ENCODE measurements at regions not wholly inside any gene's neighbourhood (a gene's known extent, or its start where the extent isn't known, plus 50 kb on each side); places are given as distances from the start of the nearest gene placed in this dataset.

DNA sequence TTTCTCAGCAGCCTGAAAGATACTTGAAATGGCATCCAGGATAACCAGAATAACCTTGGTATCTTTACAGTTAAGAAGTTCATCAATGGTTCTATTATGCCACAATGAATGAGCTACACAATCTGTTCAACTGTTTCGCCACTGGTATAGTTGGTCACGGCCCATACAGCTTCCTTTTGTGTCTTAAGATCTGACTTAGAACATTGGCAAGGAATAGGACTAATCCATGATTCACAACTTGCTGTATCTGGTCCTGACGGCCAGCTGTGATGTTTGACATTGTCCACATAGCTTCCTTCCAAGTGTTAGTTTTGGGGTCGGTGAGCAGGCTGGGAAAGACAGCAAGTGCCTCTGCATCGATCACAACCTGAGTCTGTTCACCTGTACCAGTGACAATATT, 113.3 kb upstream of the RAD23B start:
- no peak for DNase-seq (ENCODE audit: low read depth)

- DNase-seq (ENCODE audit: low read depth): no peak
Observed at GRCh38 chr9:107170801-107171200, 112.3 kb upstream of the RAD23B start.

DNA sequence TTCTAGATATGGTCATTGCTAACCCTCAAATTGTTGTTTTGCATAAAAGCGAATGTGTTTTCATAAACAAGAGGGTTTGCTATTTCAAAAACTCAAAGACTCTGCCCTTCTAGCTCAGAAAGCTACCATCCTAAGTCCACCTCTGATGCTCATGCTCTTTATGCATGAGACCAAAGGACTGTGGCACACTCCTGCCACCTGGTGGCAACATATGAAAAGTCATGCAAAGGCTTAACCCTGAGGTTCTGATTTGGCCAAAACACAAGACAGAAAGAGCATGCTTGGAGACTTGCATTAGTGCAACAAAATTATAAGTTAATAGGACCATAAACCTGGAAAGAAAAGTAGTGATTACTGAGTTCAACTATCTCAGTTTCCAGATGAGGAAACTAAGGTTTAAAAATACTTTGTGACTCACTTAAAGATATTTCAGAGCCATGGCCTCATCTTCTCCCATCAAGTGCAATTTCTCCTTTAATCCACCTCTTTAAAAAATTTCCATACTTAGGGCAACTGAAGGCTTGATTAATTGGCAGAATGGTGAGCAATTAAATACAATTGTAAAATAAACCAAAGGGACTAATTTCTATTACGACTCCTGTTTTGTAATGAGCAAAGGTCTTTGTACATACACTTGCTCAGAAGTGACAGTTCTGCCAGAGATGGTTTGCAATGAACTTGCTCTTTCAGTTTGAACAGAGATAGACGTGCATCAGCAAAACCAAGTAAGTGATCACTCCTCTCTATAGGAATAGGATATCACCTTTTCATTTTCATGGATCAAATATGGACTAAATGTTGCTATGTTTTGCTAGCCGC, 110.7 kb upstream of the RAD23B start:
- DNase-seq (ENCODE audit: low read depth): peak; percentile 17

- no peak for DNase-seq (ENCODE audit: low read depth)
Observed at GRCh38 chr9:107172979-107173347, 110.1 kb upstream of the RAD23B start.

DNA sequence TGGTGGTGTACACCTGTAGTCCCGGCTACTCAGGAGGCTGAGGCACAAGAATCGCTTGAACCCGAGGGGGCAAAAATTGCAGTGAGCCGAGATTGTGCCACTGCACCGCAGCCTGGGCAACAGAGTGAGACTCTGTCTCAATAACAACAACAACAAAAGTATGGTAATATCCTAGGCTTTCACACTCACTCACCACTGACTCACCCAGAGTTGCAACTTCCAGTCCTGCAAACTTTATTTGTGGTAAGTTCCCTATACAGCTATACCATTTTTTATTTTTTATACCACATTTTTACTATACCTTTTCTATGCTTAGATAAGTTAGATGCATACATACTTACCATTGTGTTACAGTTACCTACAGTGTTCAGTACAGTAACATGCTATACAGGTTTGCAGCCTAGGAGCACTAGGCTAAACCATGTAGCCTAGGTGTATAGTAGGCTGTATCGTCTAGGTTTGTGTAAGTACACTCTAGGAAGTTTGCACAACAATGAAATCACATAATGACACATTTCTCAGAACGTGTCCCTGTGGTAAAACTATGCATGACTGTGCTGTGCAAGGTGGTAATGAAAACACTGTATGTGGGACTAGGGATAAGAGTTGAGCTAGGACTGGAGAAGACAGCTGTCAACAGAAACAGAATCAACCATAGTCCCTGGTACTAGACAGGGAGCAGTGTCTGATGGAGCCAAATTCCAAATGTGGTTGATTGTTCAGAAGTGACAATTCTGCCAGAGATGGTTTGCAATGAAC, 109.5 kb upstream of the RAD23B start:
- DNase-seq (ENCODE audit: low read depth): no peak

DNA sequence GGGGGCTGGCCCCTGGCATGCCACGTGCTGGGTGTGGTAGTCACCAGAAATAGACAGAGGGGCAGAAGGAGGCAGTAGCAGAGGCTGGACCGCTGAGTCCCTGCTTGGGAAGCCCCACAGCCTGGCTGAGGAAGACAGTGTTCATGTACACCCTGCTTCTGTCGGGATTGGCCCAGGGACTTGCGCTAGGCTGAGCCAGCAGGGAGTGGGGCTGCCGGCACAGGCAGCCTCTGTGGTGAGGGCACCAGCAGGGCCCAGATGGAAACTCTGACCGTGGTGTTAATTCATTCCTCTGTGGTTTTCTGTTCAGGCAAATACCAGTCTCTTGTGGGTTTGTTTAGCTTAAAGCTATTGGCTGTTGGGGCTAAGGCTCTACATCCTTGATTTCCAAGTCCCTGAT, 108.6 kb upstream of the RAD23B start:
- DNase-seq (ENCODE audit: low read depth): no peak

GRCh38 chr9:107175041-107175440, 108.0 kb upstream of the RAD23B start:
- DNase-seq (ENCODE audit: low read depth): no peak

DNA sequence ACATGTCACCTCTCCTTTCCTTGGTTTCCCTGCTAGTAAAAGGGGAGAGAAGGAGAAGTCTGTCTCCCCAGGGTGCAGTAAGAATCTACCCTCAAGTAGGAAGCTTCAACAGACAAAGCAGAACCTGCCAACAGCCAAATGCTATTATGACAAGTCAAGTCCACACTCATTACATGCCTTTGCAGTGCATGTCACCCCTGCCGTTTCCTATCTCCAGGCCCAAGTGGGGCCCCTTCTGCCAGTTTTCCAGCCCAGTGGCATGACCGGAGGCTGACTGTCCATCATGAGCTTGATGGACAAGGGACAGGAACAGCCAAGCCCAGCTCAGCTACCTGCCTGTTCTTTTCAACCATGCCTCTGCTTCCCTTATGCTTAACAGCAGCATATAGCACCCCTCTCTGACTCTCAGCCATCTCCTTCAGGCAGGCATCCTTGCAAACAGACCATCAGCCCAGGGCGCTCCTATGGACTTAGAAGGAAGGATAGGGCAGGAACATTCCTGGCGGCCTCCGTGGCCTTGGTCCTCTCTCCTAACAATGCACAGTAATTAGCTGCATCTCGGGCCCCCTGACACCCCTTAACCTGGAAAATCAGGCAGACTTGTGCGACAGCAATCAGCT, 107.2 kb upstream of the RAD23B start:
- DNase-seq (ENCODE audit: low read depth): no peak

GRCh38 chr9:107176436-107177151, 106.5 kb upstream of the RAD23B start:
- DNase-seq (ENCODE audit: low read depth): no peak

DNA sequence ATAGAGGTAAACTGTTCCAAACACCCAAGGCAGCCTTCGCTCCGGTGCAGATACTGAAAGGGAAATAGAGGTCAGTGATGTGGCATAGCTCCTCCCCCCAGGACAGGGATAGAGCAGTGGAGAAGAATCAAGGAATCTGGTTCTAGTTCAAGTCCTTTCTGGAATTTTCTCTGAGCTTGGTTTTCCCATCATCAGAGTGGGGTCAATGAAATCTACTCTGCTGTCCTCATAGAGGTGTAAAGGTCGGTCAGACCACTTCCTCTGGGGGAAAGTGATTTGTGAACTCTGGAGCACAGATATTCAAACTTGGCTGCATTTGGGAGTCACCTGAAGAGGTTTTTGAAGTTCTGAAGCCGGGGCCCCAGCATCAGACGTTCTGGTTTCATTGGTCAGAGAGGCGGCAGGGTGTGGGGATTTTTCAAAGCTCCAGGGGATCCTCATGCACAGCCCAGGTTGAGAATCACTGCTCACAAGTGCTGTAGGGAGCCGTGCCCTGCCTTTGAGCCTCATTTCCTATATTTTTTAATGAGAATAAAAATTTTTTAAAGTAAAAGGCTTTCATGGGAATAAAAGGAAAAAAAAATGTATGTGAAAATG, 105.7 kb upstream of the RAD23B start:
- DNase-seq (ENCODE audit: low read depth): no peak

DNA sequence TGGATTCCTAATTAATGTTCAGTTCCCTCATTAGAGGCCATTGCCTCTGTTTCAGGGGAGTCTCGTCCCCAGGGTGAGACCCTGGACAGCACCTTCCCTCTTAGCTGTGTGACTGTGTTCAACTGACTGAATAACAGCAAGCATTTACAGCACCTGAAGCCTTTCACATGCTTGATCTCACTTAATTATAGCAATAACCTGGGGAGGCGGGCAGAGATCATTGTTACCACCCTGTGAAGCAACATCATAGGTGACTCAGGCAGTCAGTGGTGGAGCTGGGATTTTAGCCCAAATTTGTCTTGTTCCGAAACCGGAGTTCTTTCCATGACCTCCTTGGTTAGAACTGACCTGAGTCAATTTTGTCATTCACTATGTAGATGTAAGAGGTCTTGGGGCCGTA, 105.2 kb upstream of the RAD23B start:
- DNase-seq (ENCODE audit: low read depth): no peak

GRCh38 chr9:107178293-107178692, 104.8 kb upstream of the RAD23B start:
- no peak for DNase-seq (ENCODE audit: low read depth)

DNA sequence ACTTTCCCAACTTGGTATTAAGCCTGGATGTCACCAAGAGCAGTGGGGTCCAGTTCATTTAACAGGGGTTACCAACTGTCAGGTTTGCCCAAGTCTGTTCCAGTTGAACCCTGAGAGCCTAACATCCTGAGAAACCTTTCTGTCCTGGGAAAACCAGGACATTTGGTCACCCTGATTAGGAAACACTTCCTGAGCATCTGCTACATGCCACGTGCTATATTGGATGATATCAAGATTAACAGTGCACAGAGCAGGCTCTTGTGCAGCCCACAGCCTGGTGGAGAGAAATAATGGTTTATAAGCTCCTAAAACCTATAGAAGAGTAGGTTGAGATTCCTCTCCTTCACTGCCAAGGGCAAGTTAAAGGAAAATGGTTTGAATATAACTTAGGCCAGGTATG, 102.9 kb upstream of the RAD23B start:
- DNase-seq (ENCODE audit: low read depth): no peak

- DNase-seq (ENCODE audit: low read depth): no peak
Observed at GRCh38 chr9:107183176-107183575, 99.9 kb upstream of the RAD23B start.

DNA sequence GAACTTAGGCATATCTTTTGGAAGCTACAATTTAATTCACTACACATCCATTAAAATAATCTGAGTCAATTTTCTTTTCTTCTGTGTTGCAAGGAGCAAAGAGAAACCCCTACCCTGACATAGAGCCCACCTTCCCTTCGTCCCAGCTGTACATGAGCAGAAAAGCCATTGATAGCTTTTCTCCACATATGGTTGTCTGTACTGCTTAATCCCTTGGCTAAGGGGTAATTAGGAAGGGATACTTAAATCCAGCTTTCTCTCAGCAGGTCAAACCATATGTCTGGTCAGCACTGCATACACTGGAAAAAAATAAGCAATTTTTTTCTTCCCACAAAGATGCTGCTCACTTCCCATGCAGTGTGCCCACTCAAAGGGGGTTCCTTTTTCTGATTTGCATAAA, 94.7 kb upstream of the RAD23B start:
- no peak for DNase-seq (ENCODE audit: low read depth)

GRCh38 chr9:107190061-107190935, 92.8 kb upstream of the RAD23B start:
- no peak for DNase-seq (ENCODE audit: low read depth)

GRCh38 chr9:107190936-107191290, 92.2 kb upstream of the RAD23B start:
- DNase-seq (ENCODE audit: low read depth): no peak

DNA sequence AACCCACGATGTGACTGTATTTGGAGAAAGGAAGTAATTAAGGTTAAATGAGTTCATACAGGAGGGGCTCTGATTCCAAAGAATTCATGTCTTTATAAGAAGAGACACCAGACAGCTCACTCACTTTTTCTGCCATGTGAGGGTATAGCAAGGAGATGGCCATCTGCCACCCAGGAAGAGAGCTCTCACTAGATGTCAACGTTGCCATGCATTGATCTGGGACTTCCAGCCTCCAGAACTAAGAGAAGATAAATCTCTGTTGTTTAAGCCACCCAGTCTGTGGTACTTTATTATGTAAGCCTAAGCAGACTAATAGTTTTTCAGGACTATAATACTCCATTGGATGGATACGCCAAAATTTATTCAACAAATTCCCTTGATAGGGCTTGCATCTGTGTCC, 89.8 kb upstream of the RAD23B start:
- DNase-seq (ENCODE audit: low read depth): no peak

GRCh38 chr9:107198718-107199117, 84.4 kb upstream of the RAD23B start:
- DNase-seq (ENCODE audit: low read depth): no peak

DNA sequence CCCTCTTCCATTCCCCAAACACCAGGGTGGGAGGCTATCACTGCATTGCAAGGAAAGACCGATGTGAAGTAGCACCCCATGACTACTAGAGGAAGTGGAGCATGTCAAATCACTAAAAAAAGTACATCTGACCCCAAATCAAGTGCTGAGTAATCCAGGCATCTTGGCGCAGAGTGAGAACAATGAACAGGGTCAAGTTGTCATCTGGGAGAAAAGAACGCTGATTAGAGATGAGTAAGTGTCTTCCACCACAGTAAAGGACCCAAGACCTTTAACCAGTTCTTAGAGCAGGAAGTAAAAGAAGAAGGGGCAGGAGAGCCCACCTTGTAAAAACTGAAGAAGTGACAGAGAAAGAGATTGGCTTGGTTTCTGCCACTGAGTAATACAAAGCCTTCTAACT, 75.0 kb upstream of the RAD23B start:
- DNase-seq (ENCODE audit: low read depth): no peak

DNA sequence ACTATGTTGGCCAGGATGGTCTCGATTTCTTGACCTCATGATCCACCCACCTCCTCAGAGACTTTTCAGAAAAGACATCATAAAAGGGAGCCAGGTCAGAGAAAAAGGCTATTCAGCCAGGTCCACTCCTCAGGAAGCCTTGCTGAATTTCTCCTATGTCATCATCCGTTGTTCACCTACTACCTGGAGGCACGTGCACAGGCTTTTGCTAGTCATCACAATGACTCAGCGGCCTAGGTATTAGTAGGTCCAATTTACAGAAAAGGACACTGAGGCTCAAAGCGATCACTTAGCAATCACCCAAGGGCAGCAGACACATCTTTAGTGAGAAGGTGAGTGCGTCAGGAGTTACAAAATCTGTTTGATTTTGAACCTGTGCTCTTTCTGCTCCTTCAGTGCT, 72.3 kb upstream of the RAD23B start:
- no peak for DNase-seq (ENCODE audit: low read depth)

Measured in stimulated activated CD8-positive, alpha-beta memory T cell treated with anti-CD3 and anti-CD28 coated beads, Interleukin-7, amount 100 ng/mL, for 24 hours (primary cell).